OCI-M1 (cell line): ENCODE measurements at regions not wholly inside any gene's neighbourhood (a gene's known extent, or its start where the extent isn't known, plus 50 kb on each side); places are given as distances from the start of the nearest gene placed in this dataset.

ENCODE experiments used
- DNase-seq: peaks from one replicate; lab custom pipeline; 2025; lab: John Stamatoyannopoulos, UW

DNA sequence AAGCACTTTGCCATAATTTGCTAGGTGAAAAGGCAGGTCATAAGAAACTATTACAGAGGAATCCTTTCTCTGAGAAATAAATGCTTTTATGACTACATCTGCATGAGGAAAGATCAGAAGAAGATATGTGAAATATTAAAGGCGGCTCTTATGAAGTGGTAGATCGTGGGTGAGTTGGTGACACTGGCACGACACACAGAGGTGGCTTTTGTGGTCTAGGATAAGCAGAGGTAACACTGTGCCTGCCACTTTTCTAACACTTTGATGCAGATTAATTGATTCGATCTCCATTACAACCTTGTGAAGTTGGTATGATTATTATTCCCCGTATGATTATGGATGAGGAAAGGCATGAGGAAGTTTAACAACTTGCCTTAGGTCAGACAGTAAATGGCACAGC is 60.0 kb upstream of the ELK3 start:
- DNase-seq: no peak

- no peak for DNase-seq
Observed at GRCh38 chr12:96136161-96136560, 58.0 kb upstream of the ELK3 start.

- peak; percentile 19 for DNase-seq
Observed at GRCh38 chr12:96136725-96137378, 57.3 kb upstream of the ELK3 start.

DNA sequence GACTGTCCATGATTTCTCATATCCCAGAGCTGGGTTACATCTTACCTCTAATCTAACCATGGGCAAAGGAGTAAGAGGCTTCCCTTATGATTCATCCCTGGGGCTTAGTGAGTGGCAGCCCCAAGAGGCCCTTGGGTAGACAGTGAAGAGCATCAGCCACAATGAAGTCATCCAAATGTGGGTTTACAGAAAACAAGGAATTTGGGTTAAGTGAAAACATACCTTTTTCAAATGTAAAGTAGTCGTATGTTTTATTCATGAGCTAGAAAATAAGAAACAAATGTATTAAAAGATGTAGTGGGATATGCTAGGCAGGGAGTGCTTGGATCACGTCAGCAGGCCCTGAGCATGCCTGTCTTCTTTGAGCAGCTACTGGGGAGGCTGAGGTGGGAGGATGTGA is 54.0 kb upstream of the ELK3 start:
- DNase-seq: peak; percentile 17

GRCh38 chr12:96141216-96141912 is 52.8 kb upstream of the ELK3 start:
- DNase-seq: peak; percentile 45

DNA sequence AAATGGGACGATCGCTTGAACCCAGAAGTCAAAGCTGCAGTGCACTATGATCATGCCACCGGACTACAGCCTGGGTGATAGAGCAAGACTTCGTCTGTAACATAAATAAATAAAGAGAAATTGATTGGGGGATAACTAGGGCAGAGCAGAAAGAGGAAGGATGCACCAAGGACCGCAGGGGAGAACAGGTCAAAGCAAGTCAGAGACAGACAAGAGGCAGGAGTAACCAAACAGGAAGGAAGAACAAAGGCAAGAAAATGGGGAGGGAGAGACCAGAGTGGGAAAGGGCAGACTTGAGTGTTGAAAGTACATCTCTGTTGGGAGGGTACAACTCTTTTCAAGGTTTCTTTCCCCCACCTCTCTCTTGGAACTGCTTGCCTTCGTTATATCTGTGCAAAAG is 50.8 kb upstream of the ELK3 start:
- DNase-seq: peak; percentile 10

GRCh38 chr12:96143827-96144565 is 50.2 kb upstream of the ELK3 start:
- peak; percentile 15 for DNase-seq
